GM06990 (cell line): ENCODE measurements at regions not wholly inside any gene's neighbourhood (a gene's known extent, or its start where the extent isn't known, plus 50 kb on each side); places are given as distances from the start of the nearest gene placed in this dataset.

Source experiments
- DNase-seq: peaks from one replicate; pipeline ENCODE4 v3.0.0-alpha.2; 2011; ENCODE audit not compliant: insufficient read length; ENCODE audit errors: extremely low read depth
- H3K27me3 ChIP-seq: replicated peaks from 2 replicates; pipeline ENCODE4 v1.6.0; 2011; ENCODE audit warnings: low read length; ENCODE audit not compliant: control insufficient read depth, insufficient read depth
- H3K36me3 ChIP-seq: 2 replicates; pipeline ENCODE4 v1.5.1; 2011; ENCODE audit warnings: low read length; ENCODE audit not compliant: control insufficient read depth, insufficient read depth
- H3K4me3 ChIP-seq: replicated peaks from 2 replicates; pipeline ENCODE4 v1.5.1; 2011; ENCODE audit warnings: low read depth, mild to moderate bottlenecking, control low read depth, low read length
- TF ChIP-seq, protein P1 (sequence below): IDR thresholded peaks from 2 replicates; pipeline ENCODE4 v1.5.1; 2011; ENCODE audit warnings: low read length, control low read depth, mild to moderate bottlenecking, inconsistent platforms; ENCODE audit not compliant: insufficient read depth, poor library complexity, severe bottlenecking

DNA sequence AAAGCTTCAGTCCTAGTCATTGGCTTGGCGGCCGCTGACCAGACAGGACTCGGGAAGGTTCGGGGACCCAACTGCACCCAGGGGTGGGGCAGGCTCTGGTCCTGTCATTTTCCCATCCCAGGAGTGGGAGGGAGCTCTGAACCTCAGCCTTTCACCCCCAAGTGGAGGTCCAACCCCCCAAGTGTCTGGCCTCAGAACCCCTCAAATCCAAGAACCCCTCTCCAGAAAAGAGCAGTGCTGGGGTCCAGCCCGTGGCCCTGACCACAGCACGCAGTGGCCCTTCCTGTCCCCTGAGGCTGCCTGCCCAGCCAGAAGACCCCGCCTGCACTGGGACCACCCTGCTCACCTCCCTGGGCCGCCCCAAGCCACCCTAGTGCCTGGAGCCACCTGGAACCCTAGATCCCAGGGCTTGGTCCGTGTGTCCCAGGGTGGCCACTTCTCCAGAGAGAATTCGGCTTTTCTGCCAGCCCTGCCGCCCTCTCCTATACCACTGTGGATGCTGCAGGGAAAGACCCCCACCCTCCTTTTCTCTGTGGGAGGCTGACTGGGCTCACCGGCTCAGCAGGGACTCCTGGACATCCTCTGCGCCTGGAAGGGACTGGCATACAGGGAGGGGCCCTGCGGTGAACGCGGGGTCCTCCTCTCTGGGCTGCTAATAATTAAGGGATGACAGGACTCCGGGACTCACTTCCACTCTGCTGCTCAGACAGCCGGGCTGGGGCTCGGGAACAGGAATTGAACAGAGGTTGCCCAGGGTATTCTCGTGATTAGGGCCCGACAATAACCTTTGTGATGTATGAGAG, 326.9 kb upstream of the SFSWAP start:
- no peak for DNase-seq
- no peak overlapping the region for H3K4me3 ChIP-seq
- TF ChIP-seq, protein P1, sequence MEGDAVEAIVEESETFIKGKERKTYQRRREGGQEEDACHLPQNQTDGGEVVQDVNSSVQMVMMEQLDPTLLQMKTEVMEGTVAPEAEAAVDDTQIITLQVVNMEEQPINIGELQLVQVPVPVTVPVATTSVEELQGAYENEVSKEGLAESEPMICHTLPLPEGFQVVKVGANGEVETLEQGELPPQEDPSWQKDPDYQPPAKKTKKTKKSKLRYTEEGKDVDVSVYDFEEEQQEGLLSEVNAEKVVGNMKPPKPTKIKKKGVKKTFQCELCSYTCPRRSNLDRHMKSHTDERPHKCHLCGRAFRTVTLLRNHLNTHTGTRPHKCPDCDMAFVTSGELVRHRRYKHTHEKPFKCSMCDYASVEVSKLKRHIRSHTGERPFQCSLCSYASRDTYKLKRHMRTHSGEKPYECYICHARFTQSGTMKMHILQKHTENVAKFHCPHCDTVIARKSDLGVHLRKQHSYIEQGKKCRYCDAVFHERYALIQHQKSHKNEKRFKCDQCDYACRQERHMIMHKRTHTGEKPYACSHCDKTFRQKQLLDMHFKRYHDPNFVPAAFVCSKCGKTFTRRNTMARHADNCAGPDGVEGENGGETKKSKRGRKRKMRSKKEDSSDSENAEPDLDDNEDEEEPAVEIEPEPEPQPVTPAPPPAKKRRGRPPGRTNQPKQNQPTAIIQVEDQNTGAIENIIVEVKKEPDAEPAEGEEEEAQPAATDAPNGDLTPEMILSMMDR: no peak
- H3K27me3 ChIP-seq: no peaks in the 10 kb centered on the region
- H3K36me3 ChIP-seq: no peaks in the 10 kb centered on the region

DNA sequence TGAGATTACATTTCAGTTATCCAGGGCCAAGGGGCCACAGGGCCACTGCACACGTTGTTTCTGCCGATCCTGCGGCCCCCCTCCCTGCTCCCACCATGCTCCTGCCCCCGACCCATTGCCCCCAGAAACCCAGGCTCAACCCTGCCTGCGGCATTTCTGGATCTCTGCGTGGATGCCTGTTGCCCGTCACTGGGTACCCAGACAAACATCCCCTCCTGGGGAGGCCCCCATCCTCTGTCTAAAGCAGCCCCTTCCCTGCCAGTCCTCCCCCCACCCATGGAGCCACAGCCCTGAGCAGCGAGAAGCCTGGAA, 326.4 kb upstream of the SFSWAP start:
- H3K27me3 ChIP-seq: no peaks in the 10 kb centered on the region
- H3K36me3 ChIP-seq: no peaks in the 10 kb centered on the region
- TF ChIP-seq, protein P1: no peak
- H3K4me3 ChIP-seq: no peak overlapping the region
- DNase-seq: no peak

DNA sequence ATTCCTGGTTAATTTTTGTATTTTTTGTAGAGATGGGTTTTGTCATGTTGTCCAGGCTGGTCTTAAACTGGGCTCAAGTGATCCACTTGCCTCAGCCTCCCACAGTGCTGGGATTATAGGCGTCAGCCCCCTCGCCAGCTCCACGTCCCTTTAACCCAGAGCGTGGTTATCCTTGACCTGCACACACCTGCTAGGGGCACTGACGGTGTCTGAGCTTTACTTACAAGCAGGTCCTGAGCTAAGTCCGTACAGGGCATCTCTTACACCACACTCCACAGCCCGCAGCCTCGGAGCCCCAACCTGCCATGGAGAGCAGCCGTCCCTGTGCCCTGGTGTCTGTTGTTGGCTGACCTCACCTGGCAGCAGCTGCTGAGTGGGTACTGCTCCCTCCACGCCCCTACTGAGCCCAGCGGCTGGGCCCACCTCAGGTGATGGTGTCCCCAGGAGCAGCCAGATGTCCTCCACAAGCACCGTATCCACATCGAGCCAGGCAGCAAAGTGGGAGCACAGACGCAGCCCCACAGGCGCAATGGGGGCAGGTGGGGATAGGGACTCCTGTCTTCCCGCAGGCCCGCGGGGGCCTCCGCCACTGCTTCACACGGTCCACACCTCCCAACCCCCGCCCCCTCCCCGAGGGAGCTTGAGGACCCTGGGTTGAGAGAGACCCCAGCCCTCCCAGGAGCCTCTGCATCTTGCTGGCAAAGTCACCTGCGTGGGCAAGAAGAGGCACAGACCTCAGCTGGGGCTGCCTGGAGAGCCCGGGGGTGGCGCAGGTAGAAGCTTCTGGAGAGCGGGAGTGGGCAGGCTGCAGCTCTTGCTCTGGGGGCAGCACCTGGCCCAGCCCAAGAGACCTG, 325.4 kb upstream of the SFSWAP start:
- no peaks in the 10 kb centered on the region for H3K27me3 ChIP-seq
- H3K4me3 ChIP-seq: no peak overlapping the region
- DNase-seq: no peak
- H3K36me3 ChIP-seq: no peaks in the 10 kb centered on the region
- TF ChIP-seq, protein P1: no peak

DNA sequence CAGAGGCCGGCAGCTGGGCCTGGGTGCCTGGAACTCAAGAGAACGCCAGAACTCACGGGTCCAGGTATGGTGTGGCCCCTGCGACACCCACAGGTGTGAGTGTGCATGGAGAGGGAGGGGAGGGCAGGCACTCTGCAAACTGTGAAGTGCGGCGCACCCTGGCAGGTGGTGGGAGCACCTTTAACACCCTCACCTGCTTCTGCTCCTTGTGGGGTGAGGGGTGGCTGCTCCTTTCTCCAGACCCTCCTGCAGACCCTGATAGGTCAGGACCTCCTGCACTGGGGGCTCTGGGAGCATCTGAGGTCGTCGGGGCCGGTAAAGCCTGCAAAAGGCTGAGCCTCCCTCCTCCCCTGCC, 324.7 kb upstream of the SFSWAP start:
- TF ChIP-seq, protein P1: no peak
- no peak overlapping the region for H3K4me3 ChIP-seq
- no peaks in the 10 kb centered on the region for H3K36me3 ChIP-seq
- no peaks in the 10 kb centered on the region for H3K27me3 ChIP-seq
- no peak for DNase-seq

DNA sequence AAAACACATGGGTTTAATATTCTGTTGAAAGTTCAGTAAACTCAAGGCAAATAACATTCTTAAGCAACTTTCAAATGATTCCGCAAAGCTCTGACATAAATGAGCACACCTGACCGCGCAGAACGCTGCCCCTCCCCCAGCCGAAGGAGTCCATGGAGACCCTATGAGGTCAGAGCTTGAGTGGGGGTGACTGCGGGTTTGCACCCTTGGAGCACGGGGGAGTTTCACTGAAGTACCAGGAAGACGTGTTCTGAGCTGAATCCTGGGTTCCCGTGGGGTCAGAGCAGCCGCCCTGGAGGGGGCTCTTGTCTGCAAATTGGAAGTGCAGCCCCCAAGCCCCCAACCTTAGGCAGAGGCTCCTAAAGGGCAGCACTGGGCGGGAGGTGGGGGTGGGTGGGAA, 324.1 kb upstream of the SFSWAP start:
- TF ChIP-seq, protein P1: no peak
- H3K27me3 ChIP-seq: no peaks in the 10 kb centered on the region

More for the DNA sequence above, 324.1 kb upstream of the SFSWAP start:
- H3K4me3 ChIP-seq: no peak overlapping the region
- DNase-seq: no peak
- H3K36me3 ChIP-seq: no peaks in the 10 kb centered on the region
